OCI-LY3 (cell line): ENCODE measurements at regions not wholly inside any gene's neighbourhood (a gene's known extent, or its start where the extent isn't known, plus 50 kb on each side); places are given as distances from the start of the nearest gene placed in this dataset.

Experiments
- CTCF ChIP-seq: fragments of 200-600, 300-600 bp; sonication (generic); IDR thresholded peaks from 2 replicates; pipeline ENCODE4 v1.5.1; 2014; ENCODE audit warnings: antibody characterized with exemption, low read length, low read depth
- EZH2phosphoT487 ChIP-seq: fragments of 200-600 bp; shearing (Covaris generic); IDR thresholded peaks from 2 replicates; pipeline ENCODE4 v1.6.1; 2018; ENCODE audit warnings: antibody characterized with exemption, mixed run types, low read depth

GRCh38 chr14:46482200-46482599, 169.4 kb downstream of the RPL10L start:
- TF ChIP-seq CTCF (no peak), EZH2phosphoT487 (no peak)
